Smooth muscle cell (in vitro differentiated cells): ENCODE measurements at regions not wholly inside any gene's neighbourhood (a gene's known extent, or its start where the extent isn't known, plus 50 kb on each side); places are given as distances from the start of the nearest gene placed in this dataset.

ENCODE experiments used
- DNase-seq: peaks from one replicate; lab custom pipeline; 2025; ENCODE audit not compliant: unreplicated experiment; lab: John Stamatoyannopoulos, UW
- H2AFZ ChIP-seq: fragments of 200-600 bp; sonication (generic); 2 replicates; pipeline ENCODE4 v1.6.0; 2016; ENCODE audit warnings: antibody characterized with exemption, low read depth, mild to moderate bottlenecking
- H3F3A ChIP-seq: fragments of 200-600 bp; sonication (generic); 2 replicates; pipeline ENCODE4 v1.6.0; 2017; ENCODE audit warnings: antibody characterized with exemption, low read depth
- H3K27ac ChIP-seq: fragments of 200-600 bp; sonication (generic); 2 replicates; pipeline ENCODE4 v1.5.1; 2016; ENCODE audit warnings: low read depth, mild to moderate bottlenecking
- H3K27me3 ChIP-seq: fragments of 200-600 bp; sonication (generic); 2 replicates; pipeline ENCODE4 v1.6.1; 2016; ENCODE audit warnings: low read depth, mild to moderate bottlenecking
- H3K36me3 ChIP-seq: fragments of 200-600 bp; sonication (generic); 2 replicates; pipeline ENCODE4 v1.5.1; 2016; ENCODE audit warnings: low read depth
- H3K4me1 ChIP-seq: fragments of 200-600 bp; sonication (generic); 2 replicates; pipeline ENCODE4 v1.5.1; 2016; ENCODE audit warnings: low read depth
- H3K4me2 ChIP-seq: fragments of 200-600 bp; sonication (generic); 2 replicates; pipeline ENCODE4 v1.6.0; 2016; ENCODE audit warnings: mild to moderate bottlenecking
- H3K4me3 ChIP-seq: fragments of 200-600 bp; sonication (generic); 2 replicates; pipeline ENCODE4 v1.5.1; 2016; ENCODE audit warnings: mild to moderate bottlenecking
- H3K79me2 ChIP-seq: fragments of 200-600 bp; sonication (generic); 2 replicates; pipeline ENCODE4 v1.6.0; 2016; ENCODE audit warnings: low read depth, mild to moderate bottlenecking
- H3K9ac ChIP-seq: fragments of 200-600 bp; sonication (generic); 2 replicates; pipeline ENCODE4 v1.6.0; 2016; ENCODE audit warnings: low read depth
- H3K9me3 ChIP-seq: fragments of 200-600 bp; sonication (generic); replicated peaks from 2 replicates; pipeline ENCODE4 v1.5.1; 2016; ENCODE audit warnings: low read depth
- H4K20me1 ChIP-seq: fragments of 200-600 bp; sonication (generic); 2 replicates; pipeline ENCODE4 v1.6.0; 2016; ENCODE audit warnings: low read depth
- WGBS: methylation state at CpG from one replicate; pipeline ENCODE4 v1.1.7; 2016; ENCODE audit warnings: low lambda C conversion rate; 5-methylcytosine and 5-hydroxymethylcytosine counted together
- TF ChIP-seq, protein P1 (sequence below): fragments of 200-600 bp; sonication (generic); IDR thresholded peaks from 2 replicates; pipeline ENCODE4 v1.5.1; 2017; ENCODE audit warnings: borderline replicate concordance, mild to moderate bottlenecking, antibody characterized with exemption; ENCODE audit not compliant: insufficient read depth, poor library complexity, severe bottlenecking

DNA sequence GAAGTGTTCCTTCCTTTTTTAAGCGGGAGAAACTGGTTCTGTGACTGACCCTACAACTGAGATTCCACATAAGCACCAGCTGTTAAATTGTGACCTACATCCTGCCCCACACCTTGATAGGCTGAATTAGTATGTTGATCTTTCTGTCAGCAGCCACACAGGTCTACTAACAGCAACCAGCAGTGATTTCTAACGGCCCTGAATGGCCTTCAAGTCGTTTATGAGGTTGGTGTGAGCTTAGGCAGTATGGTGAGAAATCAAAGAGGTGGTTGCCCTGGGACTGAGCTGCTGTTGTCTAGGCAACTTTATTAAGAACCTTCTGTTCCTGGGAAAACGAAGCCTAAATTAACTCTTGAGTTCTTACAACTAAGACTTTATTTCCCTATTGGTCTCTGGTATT is 197.2 kb upstream of the FSHR start:
- no peak overlapping the region for H3K27ac ChIP-seq
- WGBS, result 61% methylated on average over 4 of the region's 4 CpGs

DNA sequence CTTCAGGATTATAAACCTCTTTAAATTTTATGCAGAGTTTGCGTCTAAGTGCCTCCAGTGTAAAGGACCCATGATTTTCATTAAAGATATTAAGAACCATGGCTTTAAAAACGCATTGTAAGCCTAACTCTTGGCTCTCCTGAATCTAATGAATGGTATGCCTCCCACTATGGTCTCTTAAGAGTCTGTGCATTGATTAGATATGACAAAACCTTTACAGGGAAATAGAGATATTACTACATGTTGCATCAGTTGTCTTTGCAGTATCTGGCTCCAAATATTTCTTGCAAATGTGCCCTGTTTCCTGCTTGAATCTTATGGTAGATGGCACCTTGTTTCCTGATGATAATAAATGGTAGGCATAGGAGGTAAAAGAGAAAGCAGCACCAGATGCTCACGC is 189.3 kb upstream of the FSHR start:
- no peaks in the 10 kb centered on the region for H3K9me3 ChIP-seq
- H3F3A ChIP-seq, result no peaks in the 10 kb centered on the region
- TF ChIP-seq, protein P1, sequence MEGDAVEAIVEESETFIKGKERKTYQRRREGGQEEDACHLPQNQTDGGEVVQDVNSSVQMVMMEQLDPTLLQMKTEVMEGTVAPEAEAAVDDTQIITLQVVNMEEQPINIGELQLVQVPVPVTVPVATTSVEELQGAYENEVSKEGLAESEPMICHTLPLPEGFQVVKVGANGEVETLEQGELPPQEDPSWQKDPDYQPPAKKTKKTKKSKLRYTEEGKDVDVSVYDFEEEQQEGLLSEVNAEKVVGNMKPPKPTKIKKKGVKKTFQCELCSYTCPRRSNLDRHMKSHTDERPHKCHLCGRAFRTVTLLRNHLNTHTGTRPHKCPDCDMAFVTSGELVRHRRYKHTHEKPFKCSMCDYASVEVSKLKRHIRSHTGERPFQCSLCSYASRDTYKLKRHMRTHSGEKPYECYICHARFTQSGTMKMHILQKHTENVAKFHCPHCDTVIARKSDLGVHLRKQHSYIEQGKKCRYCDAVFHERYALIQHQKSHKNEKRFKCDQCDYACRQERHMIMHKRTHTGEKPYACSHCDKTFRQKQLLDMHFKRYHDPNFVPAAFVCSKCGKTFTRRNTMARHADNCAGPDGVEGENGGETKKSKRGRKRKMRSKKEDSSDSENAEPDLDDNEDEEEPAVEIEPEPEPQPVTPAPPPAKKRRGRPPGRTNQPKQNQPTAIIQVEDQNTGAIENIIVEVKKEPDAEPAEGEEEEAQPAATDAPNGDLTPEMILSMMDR, result no peak
- H3K36me3 ChIP-seq, result no peaks in the 10 kb centered on the region
- no peaks in the 10 kb centered on the region for H3K4me1 ChIP-seq
- no peak for DNase-seq
- H3K27ac ChIP-seq, result no peak overlapping the region
- no peaks in the 10 kb centered on the region for H3K79me2 ChIP-seq
- WGBS, result 88% methylated on average over 3 of the region's 3 CpGs
- H2AFZ ChIP-seq, result no peak overlapping the region
- H3K27me3 ChIP-seq, result no peaks in the 10 kb centered on the region
- no peak overlapping the region for H3K4me2 ChIP-seq
- H3K4me3 ChIP-seq, result no peak overlapping the region
- no peak overlapping the region for H3K9ac ChIP-seq
- H4K20me1 ChIP-seq, result no peaks in the 10 kb centered on the region

More for the DNA sequence above, 197.2 kb upstream of the FSHR start:
- no peaks in the 10 kb centered on the region for H3K36me3 ChIP-seq
- H3K4me2 ChIP-seq, result no peak overlapping the region
- H3K79me2 ChIP-seq, result no peaks in the 10 kb centered on the region
- no peaks in the 10 kb centered on the region for H3K4me1 ChIP-seq
- no peaks in the 10 kb centered on the region for H4K20me1 ChIP-seq
- TF ChIP-seq, protein P1, result no peak
- H3K4me3 ChIP-seq, result no peak overlapping the region
- no peak for DNase-seq
- no peak overlapping the region for H3K9ac ChIP-seq
- no peaks in the 10 kb centered on the region for H3K9me3 ChIP-seq
- H2AFZ ChIP-seq, result no peak overlapping the region
- H3F3A ChIP-seq, result no peaks in the 10 kb centered on the region
- H3K27me3 ChIP-seq, result no peaks in the 10 kb centered on the region

DNA sequence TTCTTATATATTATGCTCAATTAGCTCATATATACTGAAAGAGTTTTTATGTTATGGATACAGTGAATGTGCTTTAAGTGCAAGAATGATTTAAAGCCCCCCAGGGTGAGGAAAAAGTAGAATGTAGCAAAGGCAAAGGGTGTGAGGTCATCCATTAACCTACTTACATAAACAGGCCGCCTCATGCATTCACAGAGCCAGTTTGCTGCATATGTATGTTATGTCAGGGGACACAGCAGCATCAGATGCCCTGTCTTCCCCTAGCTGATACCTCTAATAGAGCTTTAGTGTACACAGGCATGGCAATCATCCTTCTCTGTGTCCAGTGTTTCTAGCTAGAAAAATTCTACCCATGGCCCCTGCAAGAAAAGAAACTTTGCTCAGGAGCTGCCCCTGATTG is 187.8 kb upstream of the FSHR start:
- Histone ChIP-seq H3K9me3 (no peaks in the 10 kb centered on the region), H3F3A (no peaks in the 10 kb centered on the region), H3K9ac (no peak overlapping the region), H3K79me2 (no peaks in the 10 kb centered on the region), H4K20me1 (no peaks in the 10 kb centered on the region), H3K4me2 (no peak overlapping the region), H2AFZ (no peak overlapping the region), H3K27ac (no peak overlapping the region), H3K27me3 (no peaks in the 10 kb centered on the region), H3K4me3 (no peak overlapping the region), H3K36me3 (no peaks in the 10 kb centered on the region), H3K4me1 (no peaks in the 10 kb centered on the region)
- TF ChIP-seq, protein P1, result no peak
- no peak for DNase-seq
- 91% methylated on average over 1 of the region's 1 CpG for WGBS

DNA sequence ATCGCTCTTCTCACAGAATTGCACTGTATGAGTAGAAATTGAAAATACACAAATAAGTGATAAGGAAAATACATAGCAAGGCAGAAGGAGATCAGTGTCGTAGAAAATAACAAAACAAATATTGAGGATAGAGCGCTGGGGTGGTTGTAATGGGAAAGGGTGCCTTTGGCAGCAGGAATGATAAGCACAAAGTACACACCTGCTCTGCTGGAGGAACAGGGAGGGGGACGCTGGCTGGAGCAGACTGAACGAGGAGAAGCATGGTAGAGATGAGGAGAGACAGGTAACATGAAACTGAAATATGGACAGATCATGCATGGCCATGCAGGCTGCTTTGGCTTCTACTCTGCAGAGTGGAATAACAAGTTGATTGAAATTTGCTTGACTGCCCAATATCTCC is 181.2 kb upstream of the FSHR start:
- TF ChIP-seq, protein P1, result no peak
- H3K27ac ChIP-seq, result no peak overlapping the region
- 91% methylated on average over 5 of the region's 5 CpGs for WGBS
- no peak for DNase-seq
- H3K79me2 ChIP-seq, result no peaks in the 10 kb centered on the region
- H3K9me3 ChIP-seq, result no peaks in the 10 kb centered on the region
- H3K4me1 ChIP-seq, result no peaks in the 10 kb centered on the region
- H2AFZ ChIP-seq, result no peak overlapping the region
- no peaks in the 10 kb centered on the region for H3F3A ChIP-seq
- no peaks in the 10 kb centered on the region for H3K36me3 ChIP-seq
- H3K27me3 ChIP-seq, result peaks cover 5% of the 10 kb centered on the region
- H4K20me1 ChIP-seq, result no peaks in the 10 kb centered on the region
- no peak overlapping the region for H3K4me2 ChIP-seq
- no peak overlapping the region for H3K9ac ChIP-seq
- no peak overlapping the region for H3K4me3 ChIP-seq
